ENCODE measurements at regions not wholly inside any gene's neighbourhood (a gene's known extent, or its start where the extent isn't known, plus 50 kb on each side); places are given as distances from the start of the nearest gene placed in this dataset.

- Histone ChIP-seq H3K4me1 (ENCODE audit: low read length) (no peaks in the 10 kb centered on the region), H3K4me2 (ENCODE audit: low read depth, low read length, poor library complexity, severe bottlenecking) (no peak overlapping the region), H2AFZ (ENCODE audit: low read length) (no peak overlapping the region), H3K9ac (ENCODE audit: low read length) (no peak overlapping the region), H3K27ac (ENCODE audit: low read length) (no peak overlapping the region), H3K9me3 (ENCODE audit: low read length) (no peaks in the 10 kb centered on the region; the same call in 1 of the 2 replicates), H3K27me3 (ENCODE audit: low read length) (no peaks in the 10 kb centered on the region), H3K9me2 (replicated peaks; ENCODE audit: insufficient read depth, low read length) (no peaks in the 10 kb centered on the region), H4K20me1 (ENCODE audit: insufficient read depth, low read depth, low read length) (no peaks in the 10 kb centered on the region), H3K4me3 (ENCODE audit: low read length) (no peak overlapping the region), H3K79me2 (ENCODE audit: low read length) (no peaks in the 10 kb centered on the region), H3K36me3 (ENCODE audit: insufficient read depth, low read length) (no peaks in the 10 kb centered on the region)
- no peak for DNase-seq
These were observed 396.2 kb downstream of the RFPL4B start for GRCh38 chr6:112743323-112743722.

- H3K27ac ChIP-seq (ENCODE audit: low read length) = no peak overlapping the region
- no peak overlapping the region for H3K9ac ChIP-seq (ENCODE audit: low read length)
- DNase-seq = no peak
- H3K4me3 ChIP-seq (ENCODE audit: low read length) = no peak overlapping the region
- H2AFZ ChIP-seq (ENCODE audit: low read length) = no peak overlapping the region
- H3K4me1 ChIP-seq (ENCODE audit: low read length) = no peaks in the 10 kb centered on the region
- no peaks in the 10 kb centered on the region for H4K20me1 ChIP-seq (ENCODE audit: insufficient read depth, low read depth, low read length)
- H3K79me2 ChIP-seq (ENCODE audit: low read length) = no peaks in the 10 kb centered on the region
- H3K36me3 ChIP-seq (ENCODE audit: insufficient read depth, low read length) = no peaks in the 10 kb centered on the region
- no peak overlapping the region for H3K4me2 ChIP-seq (ENCODE audit: low read depth, low read length, poor library complexity, severe bottlenecking)
- no peaks in the 10 kb centered on the region for H3K9me2 ChIP-seq (replicated peaks; ENCODE audit: insufficient read depth, low read length)
- no peaks in the 10 kb centered on the region; the same call in 1 of the 2 replicates for H3K9me3 ChIP-seq (ENCODE audit: low read length)
- no peaks in the 10 kb centered on the region for H3K27me3 ChIP-seq (ENCODE audit: low read length)
These were observed 397.7 kb downstream of the RFPL4B start for GRCh38 chr6:112744827-112745226.

- H3K9me3 ChIP-seq (ENCODE audit: low read length) = no peaks in the 10 kb centered on the region; the same call in 1 of the 2 replicates
- no peaks in the 10 kb centered on the region for H3K27me3 ChIP-seq (ENCODE audit: low read length)
- no peak overlapping the region for H2AFZ ChIP-seq (ENCODE audit: low read length)
- H3K27ac ChIP-seq (ENCODE audit: low read length) = no peak overlapping the region
- H3K4me1 ChIP-seq (ENCODE audit: low read length) = no peaks in the 10 kb centered on the region
- no peaks in the 10 kb centered on the region for H4K20me1 ChIP-seq (ENCODE audit: insufficient read depth, low read depth, low read length)
- no peaks in the 10 kb centered on the region for H3K79me2 ChIP-seq (ENCODE audit: low read length)
- no peak overlapping the region for H3K4me2 ChIP-seq (ENCODE audit: low read depth, low read length, poor library complexity, severe bottlenecking)
- H3K9me2 ChIP-seq (replicated peaks; ENCODE audit: insufficient read depth, low read length) = no peaks in the 10 kb centered on the region
- H3K9ac ChIP-seq (ENCODE audit: low read length) = no peak overlapping the region
- no peaks in the 10 kb centered on the region for H3K36me3 ChIP-seq (ENCODE audit: insufficient read depth, low read length)
- no peak overlapping the region for H3K4me3 ChIP-seq (ENCODE audit: low read length)
- DNase-seq = no peak
These were observed 398.6 kb downstream of the RFPL4B start for GRCh38 chr6:112745765-112746164.

DNA sequence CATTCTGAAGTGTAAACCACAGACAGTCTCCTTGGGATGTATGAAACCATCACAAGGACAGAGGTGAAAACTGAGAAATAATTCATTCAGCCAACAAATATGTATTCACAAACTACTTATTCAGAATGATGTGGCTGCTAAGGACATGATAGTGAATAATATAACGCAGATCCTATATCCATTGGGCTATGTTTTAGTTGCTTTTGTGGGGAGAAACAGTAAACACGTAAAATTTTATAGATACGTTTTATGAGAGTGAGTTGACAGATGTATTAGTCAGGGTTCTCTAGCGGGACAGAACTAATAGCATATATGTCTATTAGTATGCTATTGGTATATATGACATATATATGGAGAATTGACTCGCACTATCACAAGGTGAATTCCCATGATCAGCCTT is 402.5 kb downstream of the RFPL4B start:
- Histone ChIP-seq H3K9ac (ENCODE audit: low read length) (no peak overlapping the region), H3K4me3 (ENCODE audit: low read length) (no peak overlapping the region), H3K36me3 (ENCODE audit: insufficient read depth, low read length) (no peaks in the 10 kb centered on the region), H3K4me1 (ENCODE audit: low read length) (no peaks in the 10 kb centered on the region), H3K4me2 (ENCODE audit: low read depth, low read length, poor library complexity, severe bottlenecking) (no peak overlapping the region), H4K20me1 (ENCODE audit: insufficient read depth, low read depth, low read length) (no peaks in the 10 kb centered on the region), H3K27ac (ENCODE audit: low read length) (no peak overlapping the region), H3K9me2 (replicated peaks; ENCODE audit: insufficient read depth, low read length) (no peaks in the 10 kb centered on the region), H3K27me3 (ENCODE audit: low read length) (no peaks in the 10 kb centered on the region), H3K9me3 (ENCODE audit: low read length) (no peaks in the 10 kb centered on the region), H3K79me2 (ENCODE audit: low read length) (no peaks in the 10 kb centered on the region), H2AFZ (ENCODE audit: low read length) (no peak overlapping the region)
- no peak for DNase-seq

DNA sequence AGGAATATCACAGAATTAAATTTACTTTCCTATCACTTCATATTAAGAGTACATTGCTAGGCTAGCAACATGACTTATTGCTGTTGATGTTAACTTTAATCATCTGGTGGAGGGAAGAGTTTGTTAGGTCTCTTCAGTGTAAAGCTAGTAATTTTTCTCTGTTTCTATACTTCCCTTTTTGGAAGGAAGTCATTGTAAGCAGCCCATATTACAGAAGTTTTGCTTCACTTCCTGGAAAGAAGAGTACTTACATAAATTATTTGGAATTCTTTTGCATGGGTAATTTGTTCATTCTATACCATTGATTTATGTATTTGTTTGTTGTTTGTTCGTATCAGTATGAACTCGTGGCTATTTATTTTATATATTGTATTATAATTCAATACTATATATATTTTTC is 405.2 kb downstream of the RFPL4B start:
- Histone ChIP-seq H3K79me2 (ENCODE audit: low read length) (no peaks in the 10 kb centered on the region), H3K4me3 (ENCODE audit: low read length) (no peak overlapping the region), H4K20me1 (ENCODE audit: insufficient read depth, low read depth, low read length) (no peaks in the 10 kb centered on the region), H3K27ac (ENCODE audit: low read length) (no peak overlapping the region), H3K27me3 (ENCODE audit: low read length) (no peaks in the 10 kb centered on the region), H2AFZ (ENCODE audit: low read length) (no peak overlapping the region), H3K4me2 (ENCODE audit: low read depth, low read length, poor library complexity, severe bottlenecking) (no peak overlapping the region), H3K36me3 (ENCODE audit: insufficient read depth, low read length) (no peaks in the 10 kb centered on the region), H3K9me3 (ENCODE audit: low read length) (no peaks in the 10 kb centered on the region), H3K9me2 (replicated peaks; ENCODE audit: insufficient read depth, low read length) (no peaks in the 10 kb centered on the region), H3K9ac (ENCODE audit: low read length) (no peak overlapping the region), H3K4me1 (ENCODE audit: low read length) (no peaks in the 10 kb centered on the region)
- DNase-seq = no peak

- Histone ChIP-seq H3K9me3 (ENCODE audit: low read length) (no peaks in the 10 kb centered on the region), H3K9ac (ENCODE audit: low read length) (no peak overlapping the region), H3K36me3 (ENCODE audit: insufficient read depth, low read length) (no peaks in the 10 kb centered on the region), H3K79me2 (ENCODE audit: low read length) (no peaks in the 10 kb centered on the region), H3K4me2 (ENCODE audit: low read depth, low read length, poor library complexity, severe bottlenecking) (no peak overlapping the region), H3K27me3 (ENCODE audit: low read length) (no peaks in the 10 kb centered on the region), H3K27ac (ENCODE audit: low read length) (no peak overlapping the region), H4K20me1 (ENCODE audit: insufficient read depth, low read depth, low read length) (no peaks in the 10 kb centered on the region), H3K4me3 (ENCODE audit: low read length) (no peak overlapping the region), H3K9me2 (replicated peaks; ENCODE audit: insufficient read depth, low read length) (no peaks in the 10 kb centered on the region), H3K4me1 (ENCODE audit: low read length) (no peaks in the 10 kb centered on the region), H2AFZ (ENCODE audit: low read length) (no peak overlapping the region)
- no peak for DNase-seq
These were observed 405.7 kb downstream of the RFPL4B start for GRCh38 chr6:112752791-112753190.

DNA sequence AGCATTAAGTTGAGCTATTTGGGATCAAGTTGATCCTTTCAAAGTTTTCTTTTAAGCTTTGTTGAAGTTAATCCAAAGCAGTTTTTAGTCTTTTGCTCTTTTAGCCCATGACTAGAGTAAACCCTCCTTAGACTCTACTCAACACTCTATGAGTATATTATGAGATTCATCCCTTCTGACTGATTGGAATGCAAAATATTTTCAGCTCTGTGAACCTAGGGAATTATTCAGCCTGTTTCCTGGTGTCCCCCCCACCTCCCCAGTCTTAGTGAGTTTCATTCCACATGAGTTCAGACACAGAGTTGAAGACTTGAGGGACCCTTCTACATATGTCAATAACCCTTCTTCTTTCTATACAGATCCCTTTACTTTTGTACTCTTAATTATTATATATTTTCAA is 413.7 kb downstream of the RFPL4B start:
- H3K9me3 ChIP-seq (ENCODE audit: low read length) = no peaks in the 10 kb centered on the region
- H3K4me2 ChIP-seq (ENCODE audit: low read depth, low read length, poor library complexity, severe bottlenecking) = no peak overlapping the region
- H3K9ac ChIP-seq (ENCODE audit: low read length) = no peak overlapping the region
- no peaks in the 10 kb centered on the region for H3K9me2 ChIP-seq (replicated peaks; ENCODE audit: insufficient read depth, low read length)
- no peak overlapping the region for H3K4me3 ChIP-seq (ENCODE audit: low read length)
- no peaks in the 10 kb centered on the region for H4K20me1 ChIP-seq (ENCODE audit: insufficient read depth, low read depth, low read length)
- DNase-seq = no peak
- H3K79me2 ChIP-seq (ENCODE audit: low read length) = no peaks in the 10 kb centered on the region
- no peak overlapping the region for H3K27ac ChIP-seq (ENCODE audit: low read length)
- no peaks in the 10 kb centered on the region for H3K36me3 ChIP-seq (ENCODE audit: insufficient read depth, low read length)
- no peaks in the 10 kb centered on the region for H3K27me3 ChIP-seq (ENCODE audit: low read length)
- no peak overlapping the region for H2AFZ ChIP-seq (ENCODE audit: low read length)
- no peaks in the 10 kb centered on the region for H3K4me1 ChIP-seq (ENCODE audit: low read length)

DNA sequence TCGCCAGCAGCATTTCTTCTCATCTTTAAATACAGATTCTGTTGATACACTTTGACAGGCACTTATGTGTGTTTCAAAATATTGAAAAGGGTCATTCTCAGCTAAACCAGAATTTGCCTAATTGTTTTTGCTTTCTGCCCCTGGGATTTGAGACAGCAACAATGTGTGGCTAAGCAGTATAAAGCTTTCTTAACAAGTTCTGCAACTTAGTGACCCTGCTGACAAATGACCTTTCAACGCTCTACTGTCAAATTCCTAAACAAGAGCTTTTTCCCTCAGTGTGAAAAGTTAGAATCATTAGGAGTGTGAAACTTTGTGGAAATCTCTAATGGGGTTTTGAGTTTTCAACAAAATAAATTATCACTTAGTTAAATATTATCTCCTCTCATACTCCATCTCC is 414.6 kb downstream of the RFPL4B start:
- Histone ChIP-seq H2AFZ (ENCODE audit: low read length) (no peak overlapping the region), H3K9ac (ENCODE audit: low read length) (no peak overlapping the region), H3K4me2 (ENCODE audit: low read depth, low read length, poor library complexity, severe bottlenecking) (no peak overlapping the region), H4K20me1 (ENCODE audit: insufficient read depth, low read depth, low read length) (no peaks in the 10 kb centered on the region), H3K4me3 (ENCODE audit: low read length) (no peak overlapping the region), H3K9me2 (replicated peaks; ENCODE audit: insufficient read depth, low read length) (no peaks in the 10 kb centered on the region), H3K27ac (ENCODE audit: low read length) (no peak overlapping the region), H3K79me2 (ENCODE audit: low read length) (no peaks in the 10 kb centered on the region), H3K4me1 (ENCODE audit: low read length) (no peaks in the 10 kb centered on the region), H3K27me3 (ENCODE audit: low read length) (no peaks in the 10 kb centered on the region), H3K36me3 (ENCODE audit: insufficient read depth, low read length) (no peaks in the 10 kb centered on the region), H3K9me3 (ENCODE audit: low read length) (no peaks in the 10 kb centered on the region)
- no peak for DNase-seq

- Histone ChIP-seq H3K27me3 (ENCODE audit: low read length) (no peaks in the 10 kb centered on the region), H3K79me2 (ENCODE audit: low read length) (no peaks in the 10 kb centered on the region), H3K4me3 (ENCODE audit: low read length) (no peak overlapping the region), H3K4me2 (ENCODE audit: low read depth, low read length, poor library complexity, severe bottlenecking) (no peak overlapping the region), H3K27ac (ENCODE audit: low read length) (no peak overlapping the region), H4K20me1 (ENCODE audit: insufficient read depth, low read depth, low read length) (no peaks in the 10 kb centered on the region), H3K9me2 (replicated peaks; ENCODE audit: insufficient read depth, low read length) (no peaks in the 10 kb centered on the region), H3K36me3 (ENCODE audit: insufficient read depth, low read length) (no peaks in the 10 kb centered on the region), H3K4me1 (ENCODE audit: low read length) (no peaks in the 10 kb centered on the region), H3K9ac (ENCODE audit: low read length) (no peak overlapping the region), H2AFZ (ENCODE audit: low read length) (no peak overlapping the region), H3K9me3 (ENCODE audit: low read length) (no peaks in the 10 kb centered on the region)
- DNase-seq = no peak
These were observed 417.2 kb downstream of the RFPL4B start for GRCh38 chr6:112764377-112764776.

All from Karpas-422 (cell line).